ENCODE measurements at regions not wholly inside any gene's neighbourhood (a gene's known extent, or its start where the extent isn't known, plus 50 kb on each side); places are given as distances from the start of the nearest gene placed in this dataset.
A peak's percentile ranks its signal among the peaks of the same experiment; 100 is the strongest.

- DNase-seq, result no peak
Measured at GRCh38 chr12:113610698-113611097, 139.0 kb upstream of the LHX5 start.

- DNase-seq, result no peak
Measured at GRCh38 chr12:113609692-113610469, 138.2 kb upstream of the LHX5 start.

GRCh38 chr12:113604666-113605065 is 133.0 kb upstream of the LHX5 start:
- no peak for DNase-seq

- DNase-seq, result no peak
Measured at GRCh38 chr12:113601656-113602263, 130.1 kb upstream of the LHX5 start.

- DNase-seq, result peak; percentile 59
Measured at GRCh38 chr12:113598815-113599406, 127.2 kb upstream of the LHX5 start.

GRCh38 chr12:113594967-113595366 is 123.3 kb upstream of the LHX5 start:
- DNase-seq, result no peak

- DNase-seq, result peak; percentile 92
Measured at GRCh38 chr12:113591480-113591974, 119.9 kb upstream of the LHX5 start.

- DNase-seq, result no peak
Measured at GRCh38 chr12:113589437-113589836, 117.8 kb upstream of the LHX5 start.

- DNase-seq, result no peak
Measured at GRCh38 chr12:113587720-113588119, 116.0 kb upstream of the LHX5 start.

- peak; percentile 49 for DNase-seq
Measured at GRCh38 chr12:113586461-113586860, 114.8 kb upstream of the LHX5 start.

GRCh38 chr12:113582521-113583218 is 111.0 kb upstream of the LHX5 start:
- DNase-seq, result peak; percentile 95

- no peak for DNase-seq
Measured at GRCh38 chr12:113581342-113581741, 109.7 kb upstream of the LHX5 start.

- no peak for DNase-seq
Measured at GRCh38 chr12:113580437-113580836, 108.8 kb upstream of the LHX5 start.

GRCh38 chr12:113577464-113578129 is 105.9 kb upstream of the LHX5 start:
- no peak for DNase-seq

GRCh38 chr12:113575386-113575785 is 103.7 kb upstream of the LHX5 start:
- DNase-seq, result no peak

GRCh38 chr12:113573148-113573547 is 101.5 kb upstream of the LHX5 start:
- no peak for DNase-seq

- no peak for DNase-seq
Measured at GRCh38 chr12:113571713-113572112, 100.0 kb upstream of the LHX5 start.

- DNase-seq, result no peak
Measured at GRCh38 chr12:113569806-113570205, 98.1 kb upstream of the LHX5 start.

GRCh38 chr12:113568021-113568420 is 96.3 kb upstream of the LHX5 start:
- DNase-seq, result no peak

- DNase-seq, result no peak
Measured at GRCh38 chr12:113565368-113565767, 93.7 kb upstream of the LHX5 start.

- no peak for DNase-seq
Measured at GRCh38 chr12:113561068-113561780, 89.6 kb upstream of the LHX5 start.

GRCh38 chr12:113559466-113559865 is 87.8 kb upstream of the LHX5 start:
- DNase-seq, result no peak
